WTC11 (cell line): ENCODE measurements at regions not wholly inside any gene's neighbourhood (a gene's known extent, or its start where the extent isn't known, plus 50 kb on each side); places are given as distances from the start of the nearest gene placed in this dataset.

ENCODE experiments used
- ATAC-seq: fragments of 200-7000 bp; cut with Tn5 transposase; 2 replicates; pipeline ENCODE4 v1.10.0; 2021; ENCODE audit warnings: mild to moderate bottlenecking, moderate library complexity
- CTCF ChIA-PET: fragments of 300-600 bp; sonication (Branson Sonifier 250); formaldehyde crosslinking; loops from one replicate; lab custom pipeline; 2021; ENCODE audit warnings: antibody characterized with exemption; lab: Charles Lee
- POLR2A ChIA-PET: fragments of 350-600 bp; sonication (Branson Sonifier 250); formaldehyde crosslinking; loops from one replicate; lab custom pipeline; 2021; ENCODE audit warnings: antibody characterized with exemption; lab: Charles Lee
- DNase-seq: peaks from one replicate; pipeline ENCODE4 v3.0.0; 2021; ENCODE audit warnings: low spot score
- H3K27ac Mint-ChIP-seq: 2 replicates; pipeline ENCODE4 v1.8.0; 2021; ENCODE audit warnings: mixed read lengths
- H3K27me3 Mint-ChIP-seq: 2 replicates; pipeline ENCODE4 v1.8.0; 2021; ENCODE audit warnings: low read depth, mild to moderate bottlenecking, moderate library complexity, mixed read lengths
- H3K36me3 Mint-ChIP-seq: 2 replicates; pipeline ENCODE4 v1.8.0; 2021; ENCODE audit warnings: mixed read lengths
- H3K4me1 Mint-ChIP-seq: 2 replicates; pipeline ENCODE4 v1.8.0; 2022; ENCODE audit warnings: mixed read lengths
- H3K4me3 Mint-ChIP-seq: 2 replicates; pipeline ENCODE4 v1.8.0; 2021; ENCODE audit warnings: mild to moderate bottlenecking, moderate library complexity, mixed read lengths
- H3K9me3 Mint-ChIP-seq: 2 replicates; pipeline ENCODE4 v1.8.0; 2021; ENCODE audit warnings: mixed read lengths
- ATF2 ChIP-seq: sonication (generic); formaldehyde crosslinking; IDR thresholded peaks from 2 replicates; pipeline ENCODE4 v1.8.1; 2022; ENCODE audit warnings: low read depth, missing genetic modification reagents, borderline replicate concordance
- CREB1 ChIP-seq: sonication (generic); formaldehyde crosslinking; IDR thresholded peaks from 2 replicates; pipeline ENCODE4 v1.8.0; 2023; ENCODE audit warnings: mild to moderate bottlenecking, missing genetic modification reagents
- CREM ChIP-seq: sonication (generic); formaldehyde crosslinking; IDR thresholded peaks from 2 replicates; pipeline ENCODE4 v1.8.1; 2022; ENCODE audit warnings: mild to moderate bottlenecking, missing genetic modification reagents, moderate library complexity
- ELF4 ChIP-seq: sonication (generic); formaldehyde crosslinking; IDR thresholded peaks from 2 replicates; pipeline ENCODE4 v1.8.1; 2022; ENCODE audit warnings: low read depth, mild to moderate bottlenecking, moderate library complexity, missing genetic modification reagents
- ESRRA ChIP-seq: sonication (generic); formaldehyde crosslinking; IDR thresholded peaks from 2 replicates; pipeline ENCODE4 v1.8.1; 2022; ENCODE audit warnings: mild to moderate bottlenecking, missing genetic modification reagents, borderline replicate concordance
- GRHL2 ChIP-seq: fragments of 250-450 bp; sonication (Bioruptor Pico); IDR thresholded peaks from 2 replicates; pipeline ENCODE4 v1.8.0; 2022; ENCODE audit warnings: mild to moderate bottlenecking, moderate library complexity; ENCODE audit not compliant: insufficient replicate concordance, severe bottlenecking
- GTF2I ChIP-seq: fragments of 250-450 bp; sonication (Bioruptor Pico); conservative IDR thresholded peaks from 2 replicates; pipeline ENCODE4 v1.4.0; 2021; ENCODE audit warnings: mild to moderate bottlenecking
- JAZF1 ChIP-seq: fragments of 250-450 bp; sonication (Bioruptor Pico); IDR thresholded peaks from 2 replicates; pipeline ENCODE4 v1.9.0; 2021; ENCODE audit warnings: moderate library complexity, mild to moderate bottlenecking, inconsistent platforms
- JUN ChIP-seq: sonication (generic); formaldehyde crosslinking; IDR thresholded peaks from 2 replicates; pipeline ENCODE4 v1.8.0; 2023; ENCODE audit warnings: mild to moderate bottlenecking, missing genetic modification reagents
- KAT7 ChIP-seq: sonication (generic); formaldehyde crosslinking; IDR thresholded peaks from 2 replicates; pipeline ENCODE4 v1.8.1; 2023; ENCODE audit warnings: missing genetic modification reagents, mild to moderate bottlenecking, borderline replicate concordance
- NR3C1 ChIP-seq: sonication (generic); formaldehyde crosslinking; conservative IDR thresholded peaks from 2 replicates; pipeline ENCODE4 v1.8.1; 2023; ENCODE audit warnings: low read depth, mild to moderate bottlenecking, missing genetic modification reagents
- PRRX2 ChIP-seq: fragments of 250-450 bp; sonication (Bioruptor Pico); IDR thresholded peaks from 2 replicates; pipeline ENCODE4 v1.8.0; 2021; ENCODE audit warnings: mild to moderate bottlenecking
- ZNF138 ChIP-seq: sonication (generic); formaldehyde crosslinking; conservative IDR thresholded peaks from 2 replicates; pipeline ENCODE4 v1.8.1; 2022; ENCODE audit warnings: mild to moderate bottlenecking, moderate library complexity, missing genetic modification reagents
- ZNF263 ChIP-seq: sonication (generic); formaldehyde crosslinking; IDR thresholded peaks from 2 replicates; pipeline ENCODE4 v1.8.1; 2022; ENCODE audit warnings: low read depth, mild to moderate bottlenecking, moderate library complexity, missing genetic modification reagents
- ZNF416 ChIP-seq: fragments of 250-450 bp; sonication (Bioruptor Pico); IDR thresholded peaks from 2 replicates; pipeline ENCODE4 v1.9.0; 2021; ENCODE audit warnings: mild to moderate bottlenecking, inconsistent platforms
- ZNF423 ChIP-seq: fragments of 250-450 bp; sonication (Bioruptor Pico); IDR thresholded peaks from 2 replicates; pipeline ENCODE4 v2.1.2; 2022; ENCODE audit warnings: mild to moderate bottlenecking, moderate library complexity
- ZNF532 ChIP-seq: fragments of 250-450 bp; sonication (Bioruptor Pico); IDR thresholded peaks from 2 replicates; pipeline ENCODE4 v1.9.0; 2021; ENCODE audit warnings: mild to moderate bottlenecking, borderline replicate concordance
- TF ChIP-seq, protein P1 (sequence below): sonication (generic); formaldehyde crosslinking; IDR thresholded peaks from 2 replicates; pipeline ENCODE4 v1.8.1; 2022; ENCODE audit warnings: mild to moderate bottlenecking, moderate library complexity, missing genetic modification reagents
- TF ChIP-seq, protein P2 (sequence below): sonication (generic); formaldehyde crosslinking; IDR thresholded peaks from 2 replicates; pipeline ENCODE4 v1.8.0; 2023; ENCODE audit warnings: missing genetic modification reagents
- TF ChIP-seq, protein P3 (sequence below): sonication (generic); formaldehyde crosslinking; IDR thresholded peaks from 2 replicates; pipeline ENCODE4 v1.8.1; 2022; ENCODE audit warnings: low read depth, mild to moderate bottlenecking, moderate library complexity, missing genetic modification reagents, borderline replicate concordance

GRCh38 chr1:81714636-81715035 is 86.1 kb upstream of the ADGRL2 start:
- CTCF ChIA-PET: interaction anchor here (0.7 kb wide), 1 partner anchor 254 kb away, joined by 3 read pairs; no protein-coding TSS in a partner anchor
- TF ChIP-seq ZNF532 (no peak), JAZF1 (CRISPR knock-in tag) (no peak), CREB1 (no peak), ATF2 (no peak), ELF4 (CRISPR knock-in tag) (no peak), PRRX2 (CRISPR knock-in tag) (no peak), GTF2I (CRISPR knock-in tag) (no peak), ZNF423 (CRISPR knock-in tag) (no peak), ZNF416 (no peak), KAT7 (no peak), ZNF138 (CRISPR knock-in tag) (no peak), JUN (CRISPR knock-in tag) (no peak), ZNF263 (CRISPR knock-in tag) (no peak), CREM (CRISPR knock-in tag) (no peak)
- TF ChIP-seq, protein P1, sequence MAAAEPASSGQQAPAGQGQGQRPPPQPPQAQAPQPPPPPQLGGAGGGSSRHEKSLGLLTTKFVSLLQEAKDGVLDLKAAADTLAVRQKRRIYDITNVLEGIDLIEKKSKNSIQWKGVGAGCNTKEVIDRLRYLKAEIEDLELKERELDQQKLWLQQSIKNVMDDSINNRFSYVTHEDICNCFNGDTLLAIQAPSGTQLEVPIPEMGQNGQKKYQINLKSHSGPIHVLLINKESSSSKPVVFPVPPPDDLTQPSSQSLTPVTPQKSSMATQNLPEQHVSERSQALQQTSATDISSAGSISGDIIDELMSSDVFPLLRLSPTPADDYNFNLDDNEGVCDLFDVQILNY (CRISPR knock-in tag): no peak
- H3K9me3 Mint-ChIP-seq: no peaks in the 10 kb centered on the region
- POLR2A ChIA-PET: interaction anchor here (0.7 kb wide), 1 partner anchor 10 kb away, joined by 3 read pairs; no protein-coding TSS in a partner anchor
- H3K4me1 Mint-ChIP-seq: peaks cover 2% of the 10 kb centered on the region; the same call in 1 of the 2 replicates
- no peak overlapping the region for H3K4me3 Mint-ChIP-seq
- ATAC-seq (no peak), DNase-seq (no peak)
- H3K36me3 Mint-ChIP-seq: no peaks in the 10 kb centered on the region
- no peaks in the 10 kb centered on the region for H3K27me3 Mint-ChIP-seq
- H3K27ac Mint-ChIP-seq: no peak overlapping the region

DNA sequence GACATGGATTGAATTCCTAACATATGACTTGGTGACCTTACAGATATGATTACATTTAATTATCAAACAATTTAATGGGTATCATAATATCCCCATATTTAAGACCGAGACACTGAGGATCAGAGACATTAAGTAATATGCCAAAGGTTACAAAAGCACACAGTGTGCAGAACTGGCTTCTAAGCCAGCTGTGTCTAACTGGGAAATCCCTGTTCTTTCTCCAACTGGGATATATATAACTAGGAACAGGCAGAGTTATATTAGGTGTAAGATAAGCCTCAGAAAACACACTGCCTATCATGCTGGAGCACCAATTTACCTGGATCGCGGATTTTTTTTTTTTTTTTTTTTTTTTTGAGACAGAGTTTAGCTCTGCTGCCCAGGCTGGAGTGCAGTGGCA is 88.3 kb upstream of the ADGRL2 start:
- ChIA-PET POLR2A (interaction anchor here (0.6 to 0.7 kb wide), 2 partner anchors 71 to 589 kb away, joined by 4 to 5 read pairs; no protein-coding TSS in a partner anchor), CTCF (no interaction called here)
- ATAC-seq (no peak), DNase-seq (no peak)
- no peaks in the 10 kb centered on the region for H3K27me3 Mint-ChIP-seq
- no peak overlapping the region for H3K27ac Mint-ChIP-seq
- H3K9me3 Mint-ChIP-seq: no peaks in the 10 kb centered on the region
- H3K4me1 Mint-ChIP-seq: peaks cover 2% of the 10 kb centered on the region
- H3K36me3 Mint-ChIP-seq: no peaks in the 10 kb centered on the region
- no peak overlapping the region for H3K4me3 Mint-ChIP-seq
- TF ChIP-seq NR3C1 (no peak), GRHL2 (CRISPR knock-in tag) (no peak), ZNF532 (no peak), ESRRA (no peak), CREM (CRISPR knock-in tag) (no peak), ZNF263 (CRISPR knock-in tag) (no peak), ELF4 (CRISPR knock-in tag) (no peak), KAT7 (no peak)
- TF ChIP-seq, protein P2, sequence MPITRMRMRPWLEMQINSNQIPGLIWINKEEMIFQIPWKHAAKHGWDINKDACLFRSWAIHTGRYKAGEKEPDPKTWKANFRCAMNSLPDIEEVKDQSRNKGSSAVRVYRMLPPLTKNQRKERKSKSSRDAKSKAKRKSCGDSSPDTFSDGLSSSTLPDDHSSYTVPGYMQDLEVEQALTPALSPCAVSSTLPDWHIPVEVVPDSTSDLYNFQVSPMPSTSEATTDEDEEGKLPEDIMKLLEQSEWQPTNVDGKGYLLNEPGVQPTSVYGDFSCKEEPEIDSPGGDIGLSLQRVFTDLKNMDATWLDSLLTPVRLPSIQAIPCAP (CRISPR knock-in tag): no peak
- TF ChIP-seq, protein P3, sequence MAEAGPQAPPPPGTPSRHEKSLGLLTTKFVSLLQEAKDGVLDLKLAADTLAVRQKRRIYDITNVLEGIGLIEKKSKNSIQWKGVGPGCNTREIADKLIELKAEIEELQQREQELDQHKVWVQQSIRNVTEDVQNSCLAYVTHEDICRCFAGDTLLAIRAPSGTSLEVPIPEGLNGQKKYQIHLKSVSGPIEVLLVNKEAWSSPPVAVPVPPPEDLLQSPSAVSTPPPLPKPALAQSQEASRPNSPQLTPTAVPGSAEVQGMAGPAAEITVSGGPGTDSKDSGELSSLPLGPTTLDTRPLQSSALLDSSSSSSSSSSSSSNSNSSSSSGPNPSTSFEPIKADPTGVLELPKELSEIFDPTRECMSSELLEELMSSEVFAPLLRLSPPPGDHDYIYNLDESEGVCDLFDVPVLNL (CRISPR knock-in tag): no peak
